ENCODE measurements at regions not wholly inside any gene's neighbourhood (a gene's known extent, or its start where the extent isn't known, plus 50 kb on each side); places are given as distances from the start of the nearest gene placed in this dataset.
"Not testable (repeated sequence)": the region's sequence is repeated elsewhere in the genome, so short reads cannot be mapped to it uniquely, and the experiment has no call there.

GRCh38 chr16:59169168-59169567, 435.1 kb upstream of the GOT2 start:
- DNase-seq (ENCODE audit: low read depth) = no peak

- DNase-seq (ENCODE audit: low read depth) = no peak
Measured at GRCh38 chr16:59168461-59169114, 434.5 kb upstream of the GOT2 start.

DNA sequence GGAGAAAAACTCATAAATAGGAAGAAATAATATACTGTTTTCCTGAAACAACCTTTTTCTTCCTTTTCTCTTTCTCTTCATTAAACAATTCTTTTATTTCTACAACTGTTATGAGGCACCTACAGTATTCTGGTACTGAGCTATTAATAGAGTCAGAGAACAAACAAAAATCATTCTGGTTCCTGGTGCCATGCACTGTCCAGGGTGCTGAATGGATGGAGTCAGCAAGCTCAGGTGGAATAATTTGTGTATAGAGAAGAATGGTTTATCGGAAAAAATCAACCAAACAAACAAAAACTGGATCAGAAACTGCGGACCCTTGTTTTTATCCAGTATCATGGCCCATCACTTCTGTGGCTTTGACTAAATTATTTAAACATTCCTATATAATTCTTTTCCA, 430.3 kb upstream of the GOT2 start:
- DNase-seq (ENCODE audit: low read depth) = no peak

GRCh38 chr16:59163371-59164055, 429.4 kb upstream of the GOT2 start:
- no peak for DNase-seq (ENCODE audit: low read depth)

DNA sequence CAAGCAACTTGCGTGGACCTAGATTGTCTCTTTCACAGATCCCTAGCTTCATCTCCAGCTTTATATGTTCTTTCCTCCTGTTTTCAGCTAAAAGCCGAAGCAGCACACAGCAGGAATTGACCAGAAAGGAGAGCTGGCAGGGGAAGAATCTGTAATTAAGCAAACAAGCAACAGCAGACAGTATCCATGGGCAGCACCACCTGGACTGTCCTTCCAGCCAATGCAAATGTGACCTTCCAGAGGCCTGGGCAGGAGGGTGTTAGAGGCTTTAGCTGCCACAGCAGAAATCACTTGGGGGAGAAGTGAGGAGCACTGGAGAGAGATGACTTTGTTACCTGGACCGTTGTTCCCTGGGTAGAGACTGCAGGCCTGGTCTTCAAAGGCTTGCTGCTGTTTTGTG, 427.6 kb upstream of the GOT2 start:
- no peak for DNase-seq (ENCODE audit: low read depth)

- DNase-seq (ENCODE audit: low read depth) = no peak
Measured at GRCh38 chr16:59154295-59154694, 420.2 kb upstream of the GOT2 start.

GRCh38 chr16:59148769-59149155, 414.6 kb upstream of the GOT2 start:
- DNase-seq (ENCODE audit: low read depth) = no peak

DNA sequence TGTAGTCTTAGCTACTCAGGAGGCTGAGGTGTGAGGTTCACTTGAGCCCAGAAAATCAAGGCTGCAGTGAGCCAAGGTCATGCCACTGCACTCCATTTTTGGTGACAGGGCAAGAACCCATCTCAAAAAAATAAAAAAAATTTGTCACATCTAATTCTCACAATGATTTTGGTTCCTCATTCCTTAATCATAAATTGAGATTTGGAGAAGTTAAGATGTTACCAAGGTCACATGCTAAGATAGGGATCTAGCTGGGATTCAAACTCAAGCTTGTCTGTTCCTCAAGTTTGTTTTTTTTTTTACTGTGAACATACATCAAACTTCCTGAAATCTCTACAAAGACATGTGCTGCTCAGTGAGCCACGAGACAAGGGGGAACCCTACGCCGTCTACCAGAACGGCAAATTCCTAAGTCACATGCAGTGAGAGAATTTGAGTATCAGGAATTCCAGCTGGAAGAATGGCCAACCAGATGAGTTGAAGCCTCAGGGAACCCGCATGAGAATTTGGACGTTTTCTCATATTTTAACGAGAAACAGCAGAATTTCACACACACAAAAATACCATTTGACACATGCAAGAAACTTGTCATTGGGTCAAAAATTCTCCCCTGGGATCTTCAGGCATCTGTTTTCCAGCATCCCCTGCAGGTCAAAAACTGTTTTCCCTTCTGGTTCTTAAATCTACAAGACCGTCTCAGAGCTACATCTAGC, 414.1 kb upstream of the GOT2 start:
- DNase-seq (ENCODE audit: low read depth) = peak; percentile 80

- no peak for DNase-seq (ENCODE audit: low read depth)
Measured at GRCh38 chr16:59146140-59146539, 412.0 kb upstream of the GOT2 start.

GRCh38 chr16:59144841-59145240, 410.7 kb upstream of the GOT2 start:
- no peak for DNase-seq (ENCODE audit: low read depth)

DNA sequence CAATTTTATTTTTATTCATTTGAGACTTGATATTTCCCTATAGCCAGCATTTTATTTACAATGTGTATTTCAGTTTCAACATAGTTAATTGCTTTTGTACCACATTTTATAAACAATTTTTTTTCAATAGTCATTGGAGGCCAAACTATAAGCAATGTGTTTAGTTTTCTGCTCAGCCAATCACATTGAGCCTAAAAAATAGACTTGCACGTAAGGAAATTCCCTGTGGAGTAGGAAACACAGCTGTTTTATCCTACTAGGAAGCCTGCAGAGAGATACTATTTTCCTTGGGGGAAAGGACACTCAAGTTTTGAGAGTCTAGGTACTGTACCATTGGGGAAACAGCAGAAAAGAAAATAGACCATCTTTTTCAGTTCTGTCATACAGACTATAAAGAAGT, 410.2 kb upstream of the GOT2 start:
- DNase-seq (ENCODE audit: low read depth) = no peak

DNA sequence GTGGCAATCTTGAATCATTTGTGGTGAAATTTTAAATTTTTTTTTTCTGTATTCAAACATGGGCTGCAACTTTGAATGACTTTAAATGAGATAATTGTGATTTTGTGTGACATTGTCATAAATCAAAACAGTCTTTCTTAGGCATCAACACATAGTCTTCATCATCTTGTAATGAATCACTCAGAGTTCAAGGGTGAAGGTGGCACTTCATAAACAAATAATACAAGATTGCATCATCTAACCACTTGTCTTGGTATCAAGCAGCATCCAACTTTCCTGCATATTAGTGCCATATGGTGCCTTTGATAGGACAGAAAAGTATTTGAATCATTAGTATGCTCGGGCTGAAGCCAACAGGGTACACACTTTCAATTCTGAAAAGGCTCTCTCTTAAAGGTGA, 392.4 kb upstream of the GOT2 start:
- DNase-seq (ENCODE audit: low read depth) = peak; percentile 40

GRCh38 chr16:59124056-59124455, 389.9 kb upstream of the GOT2 start:
- DNase-seq (ENCODE audit: low read depth) = no peak

- no peak for DNase-seq (ENCODE audit: low read depth)
Measured at GRCh38 chr16:59123479-59123878, 389.4 kb upstream of the GOT2 start.

- DNase-seq (ENCODE audit: low read depth) = no peak
Measured at GRCh38 chr16:59122262-59122537, 388.1 kb upstream of the GOT2 start.

DNA sequence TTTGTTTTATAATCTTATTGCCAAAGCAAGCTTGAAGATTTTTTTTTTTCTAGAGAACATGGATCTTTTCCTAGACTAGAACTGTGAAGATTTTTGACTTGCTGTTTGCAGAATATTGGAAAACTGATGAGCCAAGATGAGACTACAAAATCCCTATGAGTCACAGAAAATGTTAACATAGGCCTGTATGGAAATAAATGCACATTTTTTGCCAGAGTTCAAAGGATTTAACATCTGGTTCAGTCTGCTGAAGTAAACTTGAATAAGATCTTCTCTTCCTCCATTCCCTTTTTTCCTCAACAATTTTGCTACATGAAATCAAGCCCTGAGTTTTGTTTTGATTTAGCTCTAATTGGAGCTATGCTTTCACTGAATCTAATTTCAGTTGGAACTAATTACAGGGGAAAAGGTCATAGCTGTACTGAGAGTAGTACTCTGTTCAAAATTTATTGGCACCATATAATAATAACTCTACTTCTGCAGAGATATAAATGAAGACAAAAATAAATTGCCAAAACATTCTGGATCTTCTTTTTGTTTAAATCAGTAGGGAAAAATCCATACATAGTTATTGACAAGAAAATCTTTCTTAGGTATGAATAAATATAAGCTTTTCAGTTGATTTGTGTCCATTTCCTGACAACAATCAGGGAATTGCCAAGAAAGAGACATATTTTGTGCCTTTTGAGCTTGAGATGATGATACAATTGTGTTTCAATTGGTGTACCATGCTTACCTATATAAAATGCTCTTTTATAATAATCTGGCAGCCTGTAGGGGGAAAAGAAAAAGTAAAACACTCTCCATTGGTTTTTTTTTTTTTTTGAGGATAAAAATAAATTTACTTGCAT, 387.5 kb upstream of the GOT2 start:
- no peak for DNase-seq (ENCODE audit: low read depth)

- DNase-seq (ENCODE audit: low read depth) = no peak
Measured at GRCh38 chr16:59116744-59117143, 382.6 kb upstream of the GOT2 start.

GRCh38 chr16:59114790-59115189, 380.7 kb upstream of the GOT2 start:
- DNase-seq (ENCODE audit: low read depth) = no peak

DNA sequence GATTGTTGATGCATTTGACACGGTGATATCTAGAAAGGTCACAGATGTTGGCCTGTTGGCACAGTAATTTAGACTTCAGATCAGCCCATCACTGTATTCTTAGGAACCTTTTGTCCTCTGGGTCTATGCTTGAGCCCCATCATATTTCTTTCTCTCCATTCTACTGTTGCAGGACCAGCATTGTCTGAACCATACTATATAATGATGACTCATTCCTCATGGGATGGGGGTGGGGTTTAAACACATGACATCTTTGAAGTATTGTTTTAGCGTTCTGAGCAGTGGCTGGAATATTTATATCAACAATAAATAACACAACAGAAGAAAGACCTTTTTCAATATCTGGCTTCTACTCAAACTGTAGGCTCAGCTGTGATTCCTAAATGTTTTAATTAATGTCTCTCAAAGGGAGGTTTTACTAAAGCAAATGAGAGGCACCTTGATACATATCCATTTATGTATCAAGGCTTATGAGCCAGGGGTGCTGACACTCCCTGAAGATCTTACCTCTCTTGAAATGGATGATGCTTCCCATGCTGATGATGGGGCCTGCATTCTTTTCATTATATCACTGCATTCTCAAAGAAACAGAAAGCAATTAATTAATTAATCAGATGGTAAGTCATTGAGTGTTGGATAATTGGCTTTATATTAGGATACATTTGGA, 379.0 kb upstream of the GOT2 start:
- DNase-seq (ENCODE audit: low read depth) = no peak

- DNase-seq (ENCODE audit: low read depth) = no peak
Measured at GRCh38 chr16:59111280-59111679, 377.2 kb upstream of the GOT2 start.

- DNase-seq (ENCODE audit: low read depth) = no peak
Measured at GRCh38 chr16:59108374-59108773, 374.3 kb upstream of the GOT2 start.

GRCh38 chr16:59096682-59097081, 362.6 kb upstream of the GOT2 start:
- DNase-seq (ENCODE audit: low read depth) = not testable (repeated sequence)
